Caki2 (cell line): ENCODE measurements at regions not wholly inside any gene's neighbourhood (a gene's known extent, or its start where the extent isn't known, plus 50 kb on each side); places are given as distances from the start of the nearest gene placed in this dataset.
A peak's percentile ranks its signal among the peaks of the same experiment; 100 is the strongest.
"Not testable (repeated sequence)": the region's sequence is repeated elsewhere in the genome, so short reads cannot be mapped to it uniquely, and the experiment has no call there.

ENCODE experiments used
- DNase-seq: peaks from one replicate; pipeline ENCODE4 v3.0.0-alpha.2; 2015; ENCODE audit warnings: low read depth
- in situ Hi-C: cut with HindIII; loops from 2 replicates; pipeline ENCODE4 v1.10.0; 2016; ENCODE audit warnings: low sequenced_read_pairs, low pct_unique_long_range_greater_than_20kb, mixed read lengths

DNA sequence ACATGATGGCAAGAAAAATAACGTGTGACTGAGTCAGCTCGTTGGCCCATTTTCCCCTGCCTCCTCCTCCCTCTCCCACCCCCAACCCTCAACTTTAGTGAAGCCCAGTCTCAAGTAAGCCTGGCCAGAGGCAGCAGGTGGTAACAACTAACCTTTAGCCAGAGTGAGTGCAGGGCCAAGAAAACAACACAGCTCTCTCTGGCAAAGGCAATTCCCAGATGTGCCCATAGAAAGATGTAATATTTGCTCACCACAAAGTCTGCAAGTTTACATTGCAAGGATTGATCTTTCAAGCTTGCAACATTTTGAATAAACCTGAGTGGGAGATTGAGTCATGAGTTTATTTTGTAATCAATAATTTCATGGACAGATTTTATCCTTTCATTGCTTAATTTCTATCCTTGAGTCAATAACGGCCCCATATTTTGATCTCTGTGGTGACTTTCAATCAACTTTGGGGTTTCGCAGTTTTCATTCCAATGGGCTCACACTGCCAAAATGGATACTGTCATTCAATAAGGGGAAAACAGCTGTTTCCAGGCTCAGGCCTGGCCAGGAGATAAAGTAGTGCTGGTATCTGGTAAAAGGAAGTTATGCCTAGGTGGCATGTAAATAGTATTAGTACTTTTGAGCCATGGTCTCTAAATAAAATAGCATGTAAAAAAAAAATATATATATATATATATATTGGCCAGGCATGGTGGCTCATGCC, 130.7 kb upstream of the TMEM164 start:
- in situ Hi-C loops: no loop called here

DNA sequence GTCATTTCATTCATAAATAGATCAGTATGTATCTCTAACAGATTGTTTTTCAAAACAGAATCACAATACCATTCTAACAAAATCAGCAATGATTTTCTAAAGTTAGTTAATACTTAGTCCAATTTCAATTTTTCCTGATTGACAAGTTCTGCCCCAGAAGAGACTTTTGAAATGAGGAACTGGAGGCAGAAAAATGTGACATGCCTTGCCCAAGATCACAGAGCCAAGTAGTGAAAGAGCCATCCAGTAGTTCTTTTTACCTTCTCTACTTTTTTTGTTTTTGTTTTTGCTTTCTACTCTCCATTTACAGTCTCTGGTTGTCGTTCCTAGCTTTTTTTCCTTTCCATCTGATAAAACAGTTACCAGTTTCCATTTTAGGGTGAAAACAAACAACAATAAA, 129.3 kb upstream of the TMEM164 start:
- in situ Hi-C loops: no loop called here

More for the DNA sequence above, 130.7 kb upstream of the TMEM164 start:
- no peak for DNase-seq

DNA sequence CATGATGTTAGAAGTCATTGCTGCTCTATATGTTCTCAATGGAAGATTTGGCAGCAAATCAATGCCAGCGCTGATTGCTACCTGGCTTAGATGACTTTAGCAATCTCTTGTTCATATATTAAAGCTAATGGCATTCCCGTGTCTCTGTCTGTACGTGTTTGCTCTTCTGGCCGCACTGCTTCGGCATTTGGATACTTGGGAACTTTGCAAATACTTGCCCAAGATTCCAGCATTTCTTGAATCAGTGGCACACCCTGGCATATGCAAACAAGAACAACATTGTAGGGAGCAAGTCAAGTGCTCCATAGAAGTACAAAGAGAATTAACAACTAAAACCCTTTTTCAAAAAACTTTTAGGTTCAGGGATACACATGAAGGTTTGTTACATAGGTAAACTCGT, 128.9 kb upstream of the TMEM164 start:
- no peak for DNase-seq
- in situ Hi-C loops: no loop called here

More for the DNA sequence above, 129.3 kb upstream of the TMEM164 start:
- no peak for DNase-seq

DNA sequence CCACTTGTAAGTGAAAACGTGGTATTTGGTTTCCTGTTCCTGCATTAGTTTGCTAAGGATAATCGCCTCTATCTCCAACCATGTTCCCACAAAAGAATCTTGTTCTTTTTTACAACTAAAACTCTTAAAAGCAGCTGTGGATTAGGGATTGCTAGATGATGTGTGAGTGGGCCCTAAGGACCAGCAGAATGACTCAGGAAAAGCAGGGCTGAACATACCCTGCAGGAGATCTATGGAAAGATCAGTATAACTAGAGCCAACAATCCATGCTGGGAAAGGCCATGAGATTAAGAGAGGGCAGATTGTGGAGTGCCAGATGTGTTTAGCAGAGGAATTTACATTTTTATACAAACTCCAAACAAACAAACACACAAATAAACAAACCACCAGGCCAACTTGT, 128.4 kb upstream of the TMEM164 start:
- no peak for DNase-seq
- in situ Hi-C loops: no loop called here

DNA sequence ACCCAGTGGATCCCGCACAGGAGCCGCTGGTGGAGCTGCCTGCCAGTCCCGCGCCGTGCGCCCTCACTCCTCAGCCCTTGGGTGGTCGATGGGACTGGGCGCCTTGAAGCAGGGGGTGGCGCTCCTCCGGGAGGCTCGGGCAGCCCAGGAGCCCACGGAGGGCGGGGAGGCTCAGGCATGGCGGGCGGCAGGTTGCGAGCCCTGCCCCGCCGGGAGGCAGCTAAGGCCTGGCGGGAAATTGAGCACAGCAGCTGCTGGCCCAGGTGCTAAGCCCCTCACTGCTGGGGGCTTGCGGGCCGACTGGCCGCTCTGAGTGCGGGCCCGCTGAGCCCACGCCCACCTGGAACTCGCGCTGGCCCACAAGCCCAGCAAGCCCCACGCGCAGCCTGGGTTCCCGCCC, 127.1 kb upstream of the TMEM164 start:
- in situ Hi-C loops: no loop called here
- no peak for DNase-seq

DNA sequence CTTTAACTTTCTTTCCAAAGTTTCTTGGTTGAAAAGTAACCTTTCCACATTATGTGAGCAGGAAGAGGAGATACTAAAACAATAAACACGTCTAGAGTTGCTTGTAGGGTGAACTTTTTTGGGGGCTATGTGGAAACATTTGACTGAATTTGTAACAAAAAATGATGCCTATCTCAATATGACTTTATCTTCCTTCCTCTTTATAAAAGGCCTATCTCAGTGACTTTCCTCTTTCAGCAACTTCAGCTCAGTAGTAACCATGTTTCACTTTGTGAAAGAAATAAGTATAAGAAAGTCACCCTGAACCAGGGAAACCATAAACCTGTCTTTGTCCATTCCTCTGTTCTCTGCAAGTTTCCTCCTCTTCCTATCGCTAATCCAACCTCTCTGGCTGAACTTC, 124.7 kb upstream of the TMEM164 start:
- in situ Hi-C loops: no loop called here
- no peak for DNase-seq

DNA sequence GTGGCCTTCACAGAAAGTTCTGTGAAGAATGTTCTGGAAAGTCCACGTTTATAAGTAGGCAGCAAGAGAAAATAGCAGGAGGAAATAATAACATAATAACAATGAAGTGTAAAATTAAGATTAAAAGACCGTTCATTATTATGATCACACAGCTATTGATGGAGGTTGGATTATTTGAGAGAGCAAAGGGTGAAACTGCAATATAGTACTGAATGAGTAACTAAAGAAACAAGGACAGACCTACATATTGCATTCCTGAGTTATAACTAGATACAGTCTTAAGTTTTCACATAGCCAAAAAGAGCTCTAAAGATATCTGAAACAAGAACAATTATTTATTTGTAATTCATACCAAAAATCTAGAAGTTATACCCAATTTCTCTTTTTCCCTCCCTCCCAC, 122.9 kb upstream of the TMEM164 start:
- in situ Hi-C loops: no loop called here
- no peak for DNase-seq

DNA sequence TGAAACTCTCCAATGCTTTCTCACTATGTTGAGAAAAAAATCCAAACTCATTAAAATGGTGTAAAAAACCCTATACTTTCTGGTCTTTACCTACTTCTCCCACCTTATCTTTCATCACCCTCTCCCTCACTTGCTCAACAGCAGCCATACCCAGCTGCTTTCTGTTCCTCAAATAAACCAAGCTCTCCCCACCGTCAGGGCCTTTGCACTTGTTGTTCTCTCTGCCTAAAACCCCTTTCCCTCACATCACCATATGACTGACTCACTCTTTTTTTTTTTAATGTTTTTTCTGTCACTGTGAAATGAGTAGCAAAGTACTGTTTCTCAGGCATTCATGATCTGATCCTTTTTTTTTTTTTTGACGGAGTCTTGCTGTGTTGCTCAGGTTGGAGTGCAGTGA, 122.3 kb upstream of the TMEM164 start:
- DNase-seq: no peak
- in situ Hi-C loops: no loop called here

DNA sequence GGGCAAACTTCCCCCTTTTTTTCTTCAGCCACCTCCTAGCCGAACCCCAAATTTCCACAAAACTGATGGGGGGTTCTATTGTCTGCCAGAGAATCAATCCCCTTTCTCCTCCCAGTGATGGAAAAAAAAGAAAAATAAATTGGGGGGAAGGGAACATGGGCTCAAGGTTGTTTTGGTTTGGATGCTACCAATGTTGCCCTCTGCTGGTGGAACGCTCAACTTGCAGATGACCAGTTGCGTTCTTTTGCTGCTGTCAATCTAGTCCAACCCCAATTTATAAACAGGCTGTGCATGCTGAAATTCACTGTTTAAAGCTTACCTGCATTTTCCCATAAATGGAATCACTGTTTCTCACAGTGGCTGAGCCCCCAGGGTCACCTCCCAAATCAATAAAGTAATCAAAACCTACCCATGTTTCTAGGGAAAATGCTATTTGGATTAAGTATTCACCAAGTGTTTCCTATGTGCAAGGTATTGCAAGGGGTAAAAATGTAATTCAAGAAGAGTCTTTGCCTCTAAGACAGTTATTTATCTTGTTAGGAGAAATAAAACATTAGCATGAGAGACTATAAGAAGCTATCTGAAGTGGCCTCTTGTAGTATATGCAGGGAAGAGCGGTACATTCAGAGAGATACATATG, 116.7 kb upstream of the TMEM164 start:
- in situ Hi-C loops: no loop called here
- DNase-seq: peak; percentile 18

DNA sequence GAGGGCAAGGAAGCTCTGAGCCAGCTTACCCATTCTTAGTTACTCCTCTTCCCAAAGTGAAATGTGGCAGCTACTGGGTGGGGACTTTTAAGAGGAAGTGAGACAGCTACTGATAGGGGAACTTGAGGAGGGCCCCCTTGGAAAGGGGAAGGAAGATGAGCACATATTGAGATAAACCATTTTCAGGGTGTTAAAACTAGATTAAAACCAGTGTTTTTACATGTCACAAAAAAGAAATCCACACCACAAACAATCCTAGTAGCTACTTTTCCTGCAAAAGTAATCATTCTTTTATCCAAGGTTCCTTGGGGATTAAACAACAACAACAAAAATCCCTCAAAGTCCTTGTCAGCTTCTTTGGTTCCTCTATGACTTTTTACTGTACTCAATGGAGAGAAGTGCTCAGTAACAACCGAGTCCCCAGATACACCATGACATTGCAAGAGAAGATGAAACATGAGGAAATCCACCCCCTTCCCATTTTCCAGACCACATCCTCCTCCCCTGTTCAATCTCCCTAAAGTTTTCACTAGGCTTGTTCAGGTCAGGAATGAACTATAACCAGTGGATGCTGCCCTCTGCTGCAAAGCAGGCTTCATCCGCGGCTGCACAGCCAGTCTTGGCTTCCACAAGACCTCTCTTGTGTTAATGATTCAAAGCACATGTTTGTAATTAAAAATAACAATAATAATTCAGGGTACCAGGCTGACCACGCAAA, 113.5 kb upstream of the TMEM164 start:
- in situ Hi-C loops: no loop called here
- DNase-seq: no peak

DNA sequence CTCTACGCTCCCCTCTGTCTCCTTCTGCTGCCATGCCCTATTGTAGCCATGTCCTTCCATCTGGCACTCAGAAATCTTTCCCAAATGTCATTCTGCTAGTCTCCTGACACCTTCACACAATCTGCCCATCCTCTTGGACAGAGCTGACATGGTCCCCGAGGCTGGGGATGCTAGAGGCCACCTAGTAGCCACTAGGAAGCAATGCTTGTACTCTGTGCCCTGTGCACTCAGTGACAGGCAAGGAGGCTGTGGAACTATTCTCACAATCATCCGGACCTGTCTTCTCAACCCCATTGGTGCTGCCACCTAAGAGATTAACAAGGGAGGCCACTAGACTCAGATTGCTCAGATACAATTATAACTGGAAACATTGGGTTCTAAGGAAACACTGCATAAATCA, 112.6 kb upstream of the TMEM164 start:
- DNase-seq: no peak
- in situ Hi-C loops: no loop called here

DNA sequence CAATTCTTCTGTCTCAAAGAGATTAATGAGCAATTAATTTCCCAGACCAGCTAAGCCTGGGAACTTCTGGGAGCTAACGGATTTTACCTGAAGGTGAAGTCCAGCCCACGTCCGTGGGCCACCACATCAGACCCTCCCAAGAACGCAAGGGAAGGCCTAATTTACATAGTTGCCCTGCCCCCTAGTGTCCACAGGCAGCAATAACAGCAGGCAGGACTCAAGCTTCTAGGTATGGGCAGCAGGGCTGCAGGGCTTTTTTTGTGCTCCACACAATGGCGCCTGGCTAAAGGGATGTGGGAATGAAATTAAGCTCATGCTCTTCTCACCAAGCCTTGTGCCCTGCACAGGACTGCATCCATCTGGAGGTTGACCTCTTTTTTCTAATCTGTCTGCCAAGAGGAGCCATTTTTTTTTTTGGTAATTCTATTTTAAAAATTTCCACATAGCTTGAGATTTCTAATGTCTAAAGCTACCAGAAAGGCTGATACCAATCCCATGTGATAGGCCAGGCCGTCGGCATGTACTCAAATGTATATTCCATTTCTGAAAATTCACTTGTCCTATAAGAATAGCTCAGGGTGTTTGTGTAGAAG, 111.9 kb upstream of the TMEM164 start:
- peak; percentile 33 for DNase-seq
- in situ Hi-C loops: no loop called here

DNA sequence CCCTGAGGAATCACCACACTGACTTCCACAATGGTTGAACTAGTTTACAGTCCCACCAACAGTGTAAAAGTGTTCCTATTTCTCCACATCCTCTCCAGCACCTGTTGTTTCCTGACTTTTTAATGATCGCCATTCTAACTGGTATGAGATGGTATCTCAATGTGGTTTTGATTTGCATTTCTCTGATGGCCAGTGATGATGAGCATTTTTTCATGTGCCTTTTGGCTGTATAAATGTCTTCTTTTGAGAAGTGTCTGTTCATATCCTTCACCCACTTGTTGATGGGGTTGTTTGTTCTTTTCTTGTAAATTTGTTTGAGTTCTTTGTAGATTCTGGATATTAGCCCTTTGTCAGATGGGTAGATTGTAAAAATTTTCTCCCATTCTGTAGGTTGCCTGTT, 106.9 kb upstream of the TMEM164 start:
- DNase-seq, in situ Hi-C loops: not testable (repeated sequence)

DNA sequence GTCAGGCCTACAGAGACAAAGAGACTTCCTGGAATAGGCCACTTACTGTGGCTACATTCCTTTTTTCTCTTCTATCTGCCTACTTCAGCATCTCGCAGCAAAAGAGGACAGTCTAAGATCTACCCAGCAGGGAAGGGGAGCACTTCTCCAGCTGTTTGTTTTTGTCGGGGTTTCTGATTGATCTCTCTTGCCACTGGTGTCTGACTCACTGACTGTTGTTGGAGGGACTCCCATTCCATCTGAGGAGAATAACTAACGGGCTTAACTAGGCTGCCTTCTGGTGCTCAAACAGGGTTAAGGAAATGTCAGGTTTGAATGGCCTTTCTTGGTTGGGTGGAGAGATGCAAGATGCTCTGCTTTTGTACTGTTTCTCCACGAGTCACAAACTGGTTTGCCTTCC, 100.2 kb upstream of the TMEM164 start:
- DNase-seq: no peak
- in situ Hi-C loops: no loop called here

DNA sequence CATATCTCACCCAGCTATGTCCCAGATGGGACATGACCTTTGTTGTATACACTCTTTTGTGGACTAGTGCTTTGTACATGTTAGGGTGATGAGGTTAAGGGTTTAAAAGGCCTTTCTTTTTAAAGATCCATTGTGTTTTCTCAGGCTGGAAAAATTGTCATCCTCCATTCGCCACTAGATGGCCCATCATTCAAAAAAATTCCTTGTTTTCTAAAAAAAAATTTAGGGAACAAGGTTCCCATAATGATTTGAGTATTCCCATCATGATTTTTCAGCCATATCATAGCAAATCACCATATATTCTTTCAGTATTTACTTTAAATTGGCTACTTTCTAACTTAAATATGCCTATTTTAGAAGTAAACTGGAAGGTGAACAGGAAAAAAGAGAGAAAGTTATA, 91.9 kb upstream of the TMEM164 start:
- DNase-seq: no peak
- in situ Hi-C loops: no loop called here

DNA sequence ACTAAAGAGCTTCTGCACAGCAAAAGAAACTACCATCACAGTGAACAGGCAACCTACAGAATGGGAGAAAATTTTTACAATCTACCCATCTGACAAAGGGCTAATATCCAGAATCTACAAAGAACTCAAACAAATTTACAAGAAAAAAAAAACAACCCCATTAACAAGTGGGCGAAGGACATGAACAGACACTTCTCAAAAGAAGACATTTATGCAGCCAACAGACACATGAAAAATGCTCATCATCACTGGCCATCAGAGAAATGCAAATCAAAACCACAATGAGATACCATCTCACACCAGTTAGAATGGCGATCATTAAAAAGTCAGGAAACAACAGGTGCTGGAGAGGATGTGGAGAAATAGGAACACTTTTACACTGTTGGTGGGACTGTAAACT, 89.9 kb upstream of the TMEM164 start:
- DNase-seq, in situ Hi-C loops: not testable (repeated sequence)

DNA sequence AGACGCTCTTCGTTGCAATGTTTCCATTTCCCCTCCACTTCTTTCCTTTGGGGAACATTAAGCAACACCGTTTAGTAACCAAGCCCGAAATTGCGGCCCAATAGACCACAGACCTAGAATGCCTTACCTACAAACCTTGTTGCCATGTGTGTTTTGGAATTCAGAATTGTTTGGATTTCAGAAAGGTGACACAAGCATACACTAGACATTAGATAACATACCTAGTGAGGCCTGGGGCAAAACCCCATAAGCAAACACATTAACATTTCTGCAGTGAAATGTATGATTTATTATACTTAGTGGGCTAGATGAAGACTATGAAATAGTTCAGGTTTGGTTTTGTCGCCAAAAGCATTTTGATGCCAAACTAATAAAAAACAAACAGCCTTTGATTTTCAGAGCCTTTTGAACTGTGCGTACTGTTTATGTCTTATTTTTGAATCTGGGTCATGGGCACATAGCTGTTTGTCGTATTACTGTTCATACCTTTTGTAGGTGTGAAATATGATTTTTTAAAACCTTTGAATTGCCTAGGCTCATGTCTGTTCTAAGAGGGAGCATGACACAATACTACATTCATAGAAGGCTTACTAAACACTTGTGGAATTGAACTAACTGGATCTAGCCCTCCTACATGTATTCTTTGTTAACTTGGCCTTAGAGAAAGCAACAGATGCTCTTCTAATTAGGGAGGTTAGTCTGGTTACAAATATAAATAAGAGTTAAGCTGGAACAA, 88.6 kb upstream of the TMEM164 start:
- in situ Hi-C loops: no loop called here
- no peak for DNase-seq

DNA sequence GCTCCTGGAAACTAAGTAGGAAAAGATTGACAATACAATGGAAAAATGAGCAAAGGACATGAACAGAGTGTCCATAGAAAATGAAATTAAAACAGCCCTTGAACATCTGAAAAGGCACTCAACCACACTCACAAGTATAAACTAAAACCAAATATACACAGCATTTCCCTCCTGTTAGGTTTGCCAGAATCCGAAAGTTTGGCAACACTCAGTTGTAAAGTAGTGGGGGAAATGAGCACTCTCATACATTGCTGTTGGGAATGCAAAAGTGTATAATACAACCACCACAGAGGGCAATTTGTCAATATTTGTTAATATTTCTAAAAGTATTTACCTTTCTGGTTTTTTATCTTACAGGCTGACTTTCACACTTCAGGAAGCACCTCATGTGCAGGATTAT, 84.2 kb upstream of the TMEM164 start:
- no peak for DNase-seq
- in situ Hi-C loops: no loop called here

DNA sequence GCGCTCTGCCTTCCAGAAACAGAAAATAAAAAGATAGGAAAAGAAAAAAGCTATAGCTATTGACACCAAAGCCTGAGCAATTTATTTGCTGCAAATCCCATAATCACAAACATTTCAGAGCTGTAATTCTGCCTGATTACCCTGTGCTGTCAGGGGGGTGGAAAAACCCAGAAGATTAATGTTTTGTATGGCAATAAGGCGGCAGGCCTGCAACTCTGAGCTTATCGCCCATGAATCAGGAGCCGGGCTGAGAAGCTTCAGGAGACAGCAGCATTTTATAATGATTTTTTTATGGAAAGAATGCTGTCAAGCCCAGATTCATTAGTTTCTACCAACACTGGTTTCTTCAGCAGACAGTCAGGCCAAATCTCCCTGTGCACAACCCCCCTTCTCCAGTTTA, 82.6 kb upstream of the TMEM164 start:
- DNase-seq: no peak
- in situ Hi-C loops: no loop called here
